ENCODE measurements at regions not wholly inside any gene's neighbourhood (a gene's known extent, or its start where the extent isn't known, plus 50 kb on each side); places are given as distances from the start of the nearest gene placed in this dataset.

DNA sequence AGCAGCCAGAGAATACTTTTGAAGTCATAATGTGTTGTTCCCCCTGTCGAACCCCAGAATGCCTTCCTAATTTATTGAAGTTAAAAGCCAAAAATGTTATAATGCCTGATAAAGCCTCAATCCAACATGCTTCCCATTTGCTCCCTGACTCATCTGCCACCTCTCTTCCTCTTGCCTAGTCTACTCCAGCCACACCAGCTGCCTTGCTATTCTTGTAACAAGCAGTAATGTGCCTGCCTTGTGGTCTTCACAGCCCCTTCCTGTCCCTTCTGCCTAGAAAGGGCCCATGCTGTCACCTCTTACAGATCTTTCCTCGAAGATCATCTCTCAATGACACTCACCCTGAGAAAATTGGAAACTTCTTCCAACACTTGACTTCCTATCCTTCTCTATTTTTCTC lies 231.6 kb upstream of the CDH2 start:
- peaks cover 0 to 2% (median 0%) of the 10 kb centered on the region in 3 donors for H3K27me3 Mint-ChIP-seq (ENCODE audit: low read depth in 3 of 3)
- H3K27ac Mint-ChIP-seq: no peak overlapping the region
- no peak for DNase-seq
- no peaks in the 10 kb centered on the region for H3K36me3 Mint-ChIP-seq
- H3K4me1 Mint-ChIP-seq: no peaks in the 10 kb centered on the region
- H3K9me3 Mint-ChIP-seq: peaks cover 0 to 5% (median 0%) of the 10 kb centered on the region in 6 donors
- H3K4me3 Mint-ChIP-seq: no peak overlapping the region

DNA sequence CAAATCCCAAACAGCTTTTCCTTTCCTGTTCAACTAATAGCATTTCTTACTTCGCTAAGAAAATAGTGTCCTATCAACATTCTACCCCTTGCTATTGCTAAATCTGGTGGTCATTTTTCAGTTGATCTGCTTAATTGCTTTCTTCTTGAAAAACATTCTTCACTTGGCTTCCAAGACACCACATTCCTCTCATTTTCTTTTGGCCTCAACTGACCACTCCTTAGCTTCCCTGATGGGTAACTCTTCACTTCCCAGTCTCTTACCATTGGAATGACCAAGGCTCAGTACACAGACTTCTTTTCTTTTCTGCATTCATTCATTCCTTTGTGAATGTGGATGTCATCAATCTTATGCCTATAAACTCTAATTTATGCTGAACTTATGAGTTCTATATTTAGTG lies 230.8 kb upstream of the CDH2 start:
- Mint-ChIP-seq H3K27ac (no peak overlapping the region), H3K4me1 (no peaks in the 10 kb centered on the region), H3K27me3 (ENCODE audit: low read depth in 3 of 3) (peaks cover 0 to 2% (median 0%) of the 10 kb centered on the region in 3 donors), H3K9me3 (peaks cover 0 to 5% (median 0%) of the 10 kb centered on the region in 6 donors), H3K4me3 (no peak overlapping the region), H3K36me3 (no peaks in the 10 kb centered on the region)
- DNase-seq: no peak

DNA sequence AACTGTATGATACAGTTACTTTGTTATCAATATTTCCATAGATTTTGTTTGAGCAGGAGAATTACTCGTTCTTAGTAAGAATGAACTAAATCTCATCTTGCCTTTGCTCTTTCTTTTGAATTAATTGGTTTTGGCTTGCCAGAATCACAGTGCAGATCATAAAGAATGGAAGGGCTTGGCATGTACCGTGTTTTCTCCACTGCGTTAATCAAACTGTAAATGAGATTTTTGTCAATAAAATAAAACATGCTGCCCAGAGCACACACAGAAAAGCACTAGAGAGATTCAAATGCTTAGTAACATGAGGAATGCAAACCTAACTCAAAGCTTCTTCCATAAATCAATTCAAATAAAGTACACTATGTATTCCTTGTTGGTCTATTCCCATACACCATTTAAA lies 229.6 kb upstream of the CDH2 start:
- H3K9me3 Mint-ChIP-seq: peaks cover 0 to 5% (median 2%) of the 10 kb centered on the region in 6 donors
- no peak overlapping the region for H3K4me3 Mint-ChIP-seq
- peaks cover 0 to 2% (median 0%) of the 10 kb centered on the region in 3 donors for H3K27me3 Mint-ChIP-seq (ENCODE audit: low read depth in 3 of 3)
- peaks cover 0 to 5% (median 0%) of the 10 kb centered on the region in 3 donors for H3K36me3 Mint-ChIP-seq
- DNase-seq: no peak
- no peak overlapping the region for H3K27ac Mint-ChIP-seq
- no peaks in the 10 kb centered on the region for H3K4me1 Mint-ChIP-seq

DNA sequence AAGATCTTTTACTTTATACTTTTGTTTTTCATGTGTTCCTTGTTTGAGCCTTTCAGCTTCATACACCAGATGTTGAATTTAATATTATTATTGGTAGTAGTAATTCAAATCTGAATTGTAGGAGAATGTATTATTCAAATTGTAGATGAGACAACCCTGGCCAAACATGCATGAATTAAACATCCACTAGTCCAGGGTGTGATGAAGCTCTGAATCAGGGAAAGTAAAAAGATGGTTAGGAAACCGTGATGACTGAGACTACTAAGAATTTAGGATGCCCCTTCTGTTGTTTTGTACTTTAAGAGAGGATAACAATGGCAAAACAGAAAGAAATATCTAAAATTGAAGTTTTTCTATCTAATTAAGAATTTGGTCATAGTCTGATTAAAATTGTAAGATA lies 227.8 kb upstream of the CDH2 start:
- Mint-ChIP-seq H3K4me1 (no peaks in the 10 kb centered on the region), H3K27me3 (ENCODE audit: low read depth in 3 of 3) (no peaks in the 10 kb centered on the region), H3K9me3 (peaks cover 0 to 5% (median 0%) of the 10 kb centered on the region in 6 donors), H3K36me3 (peaks cover 0 to 5% (median 0%) of the 10 kb centered on the region in 3 donors), H3K4me3 (no peak overlapping the region), H3K27ac (no peak overlapping the region)
- no peak for DNase-seq

DNA sequence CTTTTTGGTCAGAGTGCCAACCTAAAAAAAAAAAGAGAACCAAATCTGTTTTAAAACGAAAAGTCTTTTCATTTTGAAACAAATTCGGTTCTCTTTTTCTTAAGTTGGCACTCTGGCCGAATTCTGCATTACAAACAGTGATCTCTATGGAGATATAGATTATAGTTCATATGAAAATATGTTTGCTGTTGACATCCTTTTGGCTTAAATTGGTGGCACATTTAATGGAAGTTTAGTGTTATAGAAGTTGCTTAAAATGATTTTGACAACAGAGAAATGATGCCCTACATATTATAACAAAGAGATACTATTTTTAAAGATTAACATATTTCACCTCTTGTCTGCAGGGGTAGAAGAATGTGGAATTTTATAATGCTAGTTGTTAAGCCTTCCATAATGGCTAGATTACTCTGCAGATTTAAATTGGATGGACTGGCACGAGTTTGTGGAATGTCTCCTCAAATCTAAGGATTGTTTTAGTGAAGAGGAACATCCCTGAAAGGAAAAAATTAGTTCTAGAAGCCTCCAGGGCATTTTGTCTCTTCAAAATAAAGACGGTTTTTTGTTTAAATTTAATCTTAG lies 222.9 kb upstream of the CDH2 start:
- no peaks in the 10 kb centered on the region for H3K27me3 Mint-ChIP-seq (ENCODE audit: low read depth in 3 of 3)
- no peak for DNase-seq
- no peaks in the 10 kb centered on the region for H3K4me1 Mint-ChIP-seq
- no peak overlapping the region for H3K4me3 Mint-ChIP-seq
- H3K9me3 Mint-ChIP-seq: peaks cover 0 to 6% (median 0%) of the 10 kb centered on the region in 6 donors
- peaks cover 0 to 5% (median 0%) of the 10 kb centered on the region in 3 donors for H3K36me3 Mint-ChIP-seq
- H3K27ac Mint-ChIP-seq: no peak overlapping the region

DNA sequence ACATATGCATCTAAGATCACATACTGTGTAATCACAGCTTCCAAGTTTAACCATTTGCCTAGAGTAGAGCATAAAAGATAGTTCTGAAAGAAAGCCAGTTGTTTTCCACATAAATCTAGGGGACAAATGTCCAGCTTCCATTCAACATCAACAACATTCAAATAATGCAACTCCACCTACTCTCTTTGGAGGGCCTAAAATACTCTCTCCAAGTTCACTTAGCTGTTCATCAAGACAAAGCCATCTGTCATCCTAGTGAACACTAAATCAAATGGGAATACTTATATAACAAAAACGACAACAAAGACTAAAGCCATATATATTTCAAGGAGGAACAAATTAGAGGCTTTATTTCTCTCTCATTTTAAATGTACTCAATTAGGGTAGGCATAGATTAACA lies 221.5 kb upstream of the CDH2 start:
- Mint-ChIP-seq H3K9me3 (peaks cover 0 to 9% (median 3%) of the 10 kb centered on the region in 6 donors), H3K27ac (no peak overlapping the region), H3K4me3 (no peak overlapping the region)

DNA sequence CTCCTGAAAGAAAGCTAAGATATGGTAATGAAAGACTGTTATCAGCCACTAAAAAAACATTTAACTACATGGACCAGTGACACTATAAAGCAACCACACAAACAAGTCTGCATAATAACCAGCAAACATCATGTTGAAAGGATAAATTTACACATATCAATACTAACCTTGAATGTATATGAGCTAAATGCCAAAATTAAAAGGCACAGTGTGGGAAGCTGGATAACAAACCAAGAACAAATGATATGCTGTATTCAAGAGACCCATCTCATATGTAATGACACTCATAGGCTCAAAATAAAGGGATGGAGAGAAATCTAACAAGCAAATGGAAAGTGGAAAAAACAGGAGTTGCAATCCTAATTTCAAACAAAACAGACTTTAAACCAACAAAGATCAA lies 213.1 kb upstream of the CDH2 start:
- H3K9me3 Mint-ChIP-seq: peaks cover 15 to 55% (median 24%) of the 10 kb centered on the region in 6 donors
- H3K4me3 Mint-ChIP-seq: no peak overlapping the region
- peaks cover 3 to 10% (median 3%) of the 10 kb centered on the region in 3 donors for H3K36me3 Mint-ChIP-seq
- no peaks in the 10 kb centered on the region for H3K4me1 Mint-ChIP-seq
- peaks cover 3 to 7% (median 6%) of the 10 kb centered on the region in 3 donors for H3K27me3 Mint-ChIP-seq (ENCODE audit: low read depth in 3 of 3)
- DNase-seq: no peak
- H3K27ac Mint-ChIP-seq: no peak overlapping the region

More for the DNA sequence above, 221.5 kb upstream of the CDH2 start:
- no peak for DNase-seq
- Mint-ChIP-seq H3K27me3 (ENCODE audit: low read depth in 3 of 3) (no peaks in the 10 kb centered on the region), H3K4me1 (no peaks in the 10 kb centered on the region), H3K36me3 (peaks cover 0 to 5% (median 0%) of the 10 kb centered on the region in 3 donors)

DNA sequence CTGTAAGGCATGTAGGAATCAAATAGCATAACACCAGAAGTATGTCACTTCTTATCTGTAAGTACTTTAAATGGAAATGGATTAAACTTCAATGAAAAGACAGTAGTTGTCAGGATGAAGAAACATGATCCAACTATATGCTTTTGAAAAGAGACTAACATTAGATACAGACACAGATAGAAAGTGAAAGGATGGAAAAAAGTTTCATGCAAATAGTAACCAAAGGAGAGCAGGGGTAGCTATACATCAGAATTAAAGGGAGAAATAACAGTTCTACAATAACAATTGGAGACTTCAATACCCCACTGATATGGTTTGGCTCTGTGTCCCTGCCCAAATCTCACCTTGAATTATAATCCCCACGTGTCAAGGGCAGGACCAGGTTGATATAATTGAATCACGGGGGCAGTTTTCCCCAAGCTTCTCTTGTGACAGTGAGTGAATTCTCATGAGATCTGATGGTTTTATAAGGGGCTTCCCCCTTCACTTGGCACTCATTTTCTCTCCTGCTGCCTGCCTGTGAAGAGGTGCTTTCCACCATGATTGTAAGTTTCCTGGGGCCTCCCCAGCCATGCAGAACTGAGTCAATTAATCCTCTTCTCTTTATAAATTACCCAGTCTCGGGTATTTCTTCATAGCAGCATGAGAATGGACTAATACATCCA lies 205.4 kb upstream of the CDH2 start:
- Mint-ChIP-seq H3K4me1 (no peaks in the 10 kb centered on the region), H3K9me3 (peaks cover 6 to 35% (median 15%) of the 10 kb centered on the region in 6 donors), H3K4me3 (no peak overlapping the region), H3K27me3 (ENCODE audit: low read depth in 3 of 3) (peaks cover 0 to 1% (median 1%) of the 10 kb centered on the region in 3 donors), H3K27ac (no peak overlapping the region), H3K36me3 (peaks cover 0 to 8% (median 0%) of the 10 kb centered on the region in 3 donors)
- no peak for DNase-seq

DNA sequence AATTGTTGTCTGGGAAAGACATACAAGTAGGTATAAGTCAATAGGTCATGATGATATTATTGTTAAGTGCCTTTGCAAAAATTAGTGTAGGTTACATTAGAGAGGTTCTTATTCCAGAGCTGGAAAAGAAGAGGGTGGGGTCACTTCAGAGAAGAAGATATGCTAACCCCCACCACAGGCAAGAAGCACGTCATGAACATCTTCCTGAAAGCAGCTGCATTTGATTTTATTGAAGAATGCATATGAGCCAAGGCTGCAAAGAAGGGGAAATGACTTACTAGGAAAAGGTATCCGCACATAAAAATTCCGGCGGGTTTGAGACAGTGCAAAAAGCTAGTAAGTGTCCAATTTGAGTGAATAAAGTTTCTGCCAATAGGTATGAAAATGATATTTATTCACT lies 195.3 kb upstream of the CDH2 start:
- Mint-ChIP-seq H3K27me3 (ENCODE audit: low read depth in 3 of 3) (peaks cover 0 to 6% (median 0%) of the 10 kb centered on the region in 3 donors), H3K4me1 (no peaks in the 10 kb centered on the region), H3K4me3 (no peak overlapping the region), H3K9me3 (peaks cover 0 to 9% (median 2%) of the 10 kb centered on the region in 6 donors), H3K27ac (no peak overlapping the region), H3K36me3 (no peaks in the 10 kb centered on the region)
- no peak for DNase-seq

DNA sequence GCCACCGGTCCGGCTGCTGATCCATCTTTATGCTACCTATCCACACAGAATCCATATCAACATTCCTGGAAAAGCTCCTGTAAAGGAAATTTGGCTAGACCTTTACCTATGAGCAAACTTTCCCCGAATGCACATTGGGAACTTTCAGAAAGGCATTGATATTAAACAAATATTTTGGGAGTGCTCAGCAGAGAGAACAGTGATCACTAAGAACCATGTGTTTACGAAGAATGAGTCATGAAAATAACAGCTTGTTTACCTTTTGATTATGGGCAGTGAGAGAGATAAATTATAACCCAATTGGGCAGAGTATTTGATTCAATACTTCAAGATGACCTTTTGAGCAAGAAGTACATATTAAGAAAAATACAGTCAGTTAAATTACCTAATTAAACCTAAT lies 189.7 kb upstream of the CDH2 start:
- peaks cover 0 to 4% (median 4%) of the 10 kb centered on the region in 3 donors for H3K27me3 Mint-ChIP-seq (ENCODE audit: low read depth in 3 of 3)

DNA sequence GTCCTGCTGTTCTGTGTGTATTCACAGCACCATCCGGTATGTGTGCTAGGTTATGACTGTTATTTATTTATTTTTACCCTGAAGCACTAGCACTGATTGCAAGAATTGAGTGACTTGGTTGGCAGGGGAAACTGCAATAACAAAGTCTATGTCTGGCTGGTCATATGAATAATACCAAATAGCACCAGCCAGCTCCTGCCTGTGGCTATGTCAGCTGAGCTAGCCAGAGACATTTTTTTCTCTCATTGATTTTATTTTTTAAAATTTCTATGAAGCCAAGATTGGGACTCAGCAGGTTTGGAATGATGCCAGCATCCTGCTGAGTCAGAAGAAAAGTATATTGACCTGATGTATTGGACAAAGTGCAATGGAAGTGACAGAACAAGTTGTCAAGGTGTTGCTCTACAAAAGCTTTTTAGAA lies 188.5 kb upstream of the CDH2 start:
- Mint-ChIP-seq H3K4me1 (no peaks in the 10 kb centered on the region), H3K36me3 (no peaks in the 10 kb centered on the region), H3K27me3 (ENCODE audit: low read depth in 3 of 3) (peaks cover 0 to 4% (median 4%) of the 10 kb centered on the region in 3 donors), H3K9me3 (peaks cover 0 to 3% (median 0%) of the 10 kb centered on the region in 6 donors), H3K27ac (no peak overlapping the region), H3K4me3 (no peak overlapping the region)
- DNase-seq: no peak

More for the DNA sequence above, 189.7 kb upstream of the CDH2 start:
- H3K4me1 Mint-ChIP-seq: no peaks in the 10 kb centered on the region
- no peak overlapping the region for H3K27ac Mint-ChIP-seq
- DNase-seq: no peak
- no peaks in the 10 kb centered on the region for H3K36me3 Mint-ChIP-seq
- H3K4me3 Mint-ChIP-seq: no peak overlapping the region
- peaks cover 0 to 3% (median 0%) of the 10 kb centered on the region in 6 donors for H3K9me3 Mint-ChIP-seq

DNA sequence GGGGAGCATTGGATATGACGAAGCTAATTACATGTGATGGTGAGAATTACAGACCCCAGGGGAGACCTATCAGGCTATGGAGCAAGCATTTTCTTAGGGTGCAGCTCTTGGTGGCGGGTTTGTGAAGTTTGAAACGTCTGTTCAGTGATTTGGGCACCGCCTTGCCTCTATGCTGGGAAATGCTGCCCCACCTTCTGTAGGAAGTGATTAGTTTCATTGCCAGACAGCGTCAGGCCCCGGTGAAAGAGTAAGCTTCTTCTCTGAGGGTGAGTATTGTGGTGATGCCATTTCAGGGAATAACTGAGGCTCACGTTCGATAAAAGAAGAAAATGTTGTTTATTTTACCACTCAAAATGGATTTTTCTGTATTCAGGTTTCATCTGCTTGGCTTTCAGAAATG lies 186.2 kb upstream of the CDH2 start:
- no peaks in the 10 kb centered on the region for H3K36me3 Mint-ChIP-seq
- DNase-seq: no peak
- no peaks in the 10 kb centered on the region for H3K4me1 Mint-ChIP-seq
- peaks cover 0 to 4% (median 0%) of the 10 kb centered on the region in 3 donors for H3K27me3 Mint-ChIP-seq (ENCODE audit: low read depth in 3 of 3)
- H3K4me3 Mint-ChIP-seq: no peak overlapping the region
- H3K27ac Mint-ChIP-seq: no peak overlapping the region
- H3K9me3 Mint-ChIP-seq: peaks cover 0 to 3% (median 0%) of the 10 kb centered on the region in 6 donors

DNA sequence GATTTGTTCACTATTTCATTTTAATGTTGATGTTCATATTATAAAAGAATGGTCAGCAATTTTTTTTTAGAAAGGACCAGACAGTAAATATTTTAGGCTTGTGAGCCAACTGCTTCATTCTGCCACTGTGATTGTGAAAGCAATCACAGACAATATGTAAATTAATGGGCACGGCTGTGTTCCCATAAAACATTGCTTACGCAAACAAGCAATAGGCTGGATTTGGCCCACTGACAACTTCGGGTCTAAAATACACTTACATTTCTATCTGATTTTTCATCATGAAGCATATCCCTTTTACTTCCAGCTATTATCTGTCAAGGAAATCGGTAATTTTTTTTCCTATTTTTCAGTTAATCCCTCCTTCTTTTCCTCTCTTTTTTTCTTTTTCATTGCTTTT lies 182.2 kb upstream of the CDH2 start:
- DNase-seq: no peak
- peaks cover 0 to 4% (median 2%) of the 10 kb centered on the region in 3 donors for H3K27me3 Mint-ChIP-seq (ENCODE audit: low read depth in 3 of 3)
- H3K27ac Mint-ChIP-seq: no peak overlapping the region
- H3K4me1 Mint-ChIP-seq: no peaks in the 10 kb centered on the region
- H3K4me3 Mint-ChIP-seq: no peak overlapping the region
- H3K9me3 Mint-ChIP-seq: peaks cover 0 to 3% (median 0%) of the 10 kb centered on the region in 6 donors
- H3K36me3 Mint-ChIP-seq: no peaks in the 10 kb centered on the region

DNA sequence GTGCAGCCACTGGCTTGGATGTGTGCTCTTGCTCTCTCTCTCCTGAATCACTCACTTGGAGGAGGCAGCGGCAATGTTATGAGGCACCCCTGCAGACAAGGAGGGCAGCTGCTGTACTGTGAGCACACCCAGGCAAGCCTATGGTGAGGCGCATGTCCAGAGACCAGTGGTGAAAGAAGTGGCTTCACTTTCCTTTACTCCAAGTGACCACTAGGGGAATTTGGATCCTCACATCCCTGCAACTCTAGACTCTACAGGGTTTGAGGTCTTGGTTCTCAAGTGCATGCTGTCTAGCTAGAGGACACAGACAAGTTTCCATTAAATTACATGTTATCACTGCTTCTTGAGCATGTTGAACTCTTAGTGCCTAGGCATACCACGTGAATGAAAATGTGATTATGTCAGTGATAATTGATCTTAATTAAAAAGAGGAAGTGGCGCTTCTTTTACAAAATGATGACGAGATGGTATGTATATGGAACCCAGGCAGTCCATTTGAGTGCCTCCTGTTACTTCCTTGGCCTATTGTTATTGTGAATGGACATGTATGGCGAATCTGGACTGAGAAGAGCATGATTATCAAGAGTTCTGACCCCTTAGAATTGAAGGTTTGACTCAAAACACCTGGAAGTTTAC lies 181.0 kb upstream of the CDH2 start:
- H3K4me1 Mint-ChIP-seq: no peaks in the 10 kb centered on the region

More for the DNA sequence above, 181.0 kb upstream of the CDH2 start:
- Mint-ChIP-seq H3K9me3 (peaks cover 0 to 3% (median 0%) of the 10 kb centered on the region in 6 donors), H3K27me3 (ENCODE audit: low read depth in 3 of 3) (peaks cover 0 to 2% (median 0%) of the 10 kb centered on the region in 3 donors), H3K36me3 (no peaks in the 10 kb centered on the region), H3K27ac (no peak overlapping the region), H3K4me3 (no peak overlapping the region)
- DNase-seq: no peak
